ENCODE measurements at regions not wholly inside any gene's neighbourhood (a gene's known extent, or its start where the extent isn't known, plus 50 kb on each side); places are given as distances from the start of the nearest gene placed in this dataset.

DNA sequence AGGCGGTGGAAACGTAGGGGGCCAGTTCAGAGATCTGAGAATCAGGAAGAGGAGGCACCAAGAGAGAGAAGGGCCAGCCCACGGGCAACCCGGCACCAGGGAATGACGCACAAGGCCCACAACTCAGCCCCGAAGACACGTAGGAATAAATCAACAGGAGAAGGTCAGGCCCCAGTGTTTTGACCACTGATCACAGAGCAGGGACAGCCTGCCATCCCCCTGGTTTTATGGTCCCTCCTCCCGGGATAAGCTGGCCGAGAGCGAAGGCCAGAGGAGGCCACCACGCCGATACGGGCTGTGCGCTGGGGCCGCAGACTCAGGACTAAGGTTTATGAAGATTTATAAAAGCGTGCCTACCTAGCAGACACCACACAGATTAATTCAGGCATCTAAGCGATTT lies 341.4 kb downstream of the ZNF516 start:
- H3K4me1 ChIP-seq, result no peaks in the 10 kb centered on the region
- H3K36me3 ChIP-seq (ENCODE audit: low read depth, missing control alignments), result no peaks in the 10 kb centered on the region
- no peak for DNase-seq
- H3K4me3 ChIP-seq, result no peak overlapping the region
- H3K27ac ChIP-seq, result no peak overlapping the region
- no peak for TF ChIP-seq POLR2A (IDR thresholded peaks at IDR 0.05)
- TF ChIP-seq, protein P1, sequence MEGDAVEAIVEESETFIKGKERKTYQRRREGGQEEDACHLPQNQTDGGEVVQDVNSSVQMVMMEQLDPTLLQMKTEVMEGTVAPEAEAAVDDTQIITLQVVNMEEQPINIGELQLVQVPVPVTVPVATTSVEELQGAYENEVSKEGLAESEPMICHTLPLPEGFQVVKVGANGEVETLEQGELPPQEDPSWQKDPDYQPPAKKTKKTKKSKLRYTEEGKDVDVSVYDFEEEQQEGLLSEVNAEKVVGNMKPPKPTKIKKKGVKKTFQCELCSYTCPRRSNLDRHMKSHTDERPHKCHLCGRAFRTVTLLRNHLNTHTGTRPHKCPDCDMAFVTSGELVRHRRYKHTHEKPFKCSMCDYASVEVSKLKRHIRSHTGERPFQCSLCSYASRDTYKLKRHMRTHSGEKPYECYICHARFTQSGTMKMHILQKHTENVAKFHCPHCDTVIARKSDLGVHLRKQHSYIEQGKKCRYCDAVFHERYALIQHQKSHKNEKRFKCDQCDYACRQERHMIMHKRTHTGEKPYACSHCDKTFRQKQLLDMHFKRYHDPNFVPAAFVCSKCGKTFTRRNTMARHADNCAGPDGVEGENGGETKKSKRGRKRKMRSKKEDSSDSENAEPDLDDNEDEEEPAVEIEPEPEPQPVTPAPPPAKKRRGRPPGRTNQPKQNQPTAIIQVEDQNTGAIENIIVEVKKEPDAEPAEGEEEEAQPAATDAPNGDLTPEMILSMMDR (IDR thresholded peaks at IDR 0.05), result no peak
- no peaks in the 10 kb centered on the region for H3K9me3 ChIP-seq
- WGBS, 2 donors, result 66 to 79% methylated on average over 17 of the region's 17 CpGs
- intact Hi-C loops (cut with DNase I; ENCODE audit: low total_unique reads), result no loop called here
- no peaks in the 10 kb centered on the region for H3K27me3 ChIP-seq

DNA sequence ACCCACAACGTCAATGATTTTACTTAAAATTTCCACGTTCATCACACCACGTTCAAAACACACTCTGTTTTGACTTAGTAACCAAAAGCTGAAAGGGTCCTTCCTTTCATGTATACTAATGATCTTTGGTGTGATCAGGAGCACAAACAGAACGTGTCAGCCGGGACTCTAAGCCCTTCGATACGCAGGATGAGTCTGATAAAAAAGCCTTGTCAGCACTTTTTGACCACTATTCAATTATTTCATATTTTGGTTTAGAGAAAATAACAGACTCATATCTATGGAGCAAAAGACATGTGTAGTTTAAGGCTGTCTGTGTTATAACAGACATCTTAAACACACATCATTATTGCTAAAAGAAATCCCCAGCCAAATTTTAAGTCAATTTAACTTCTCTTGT lies 345.3 kb downstream of the ZNF516 start:
- no peaks in the 10 kb centered on the region for H3K27me3 ChIP-seq
- no peaks in the 10 kb centered on the region for H3K9me3 ChIP-seq
- no peak for DNase-seq
- intact Hi-C loops (cut with DNase I; ENCODE audit: low total_unique reads), result no loop called here
- 94 to 97% methylated on average over 7 of the region's 7 CpGs for WGBS, 2 donors
- no peaks in the 10 kb centered on the region for H3K4me1 ChIP-seq
- H3K4me3 ChIP-seq, result no peak overlapping the region
- H3K27ac ChIP-seq, result no peak overlapping the region
- no peaks in the 10 kb centered on the region for H3K36me3 ChIP-seq (ENCODE audit: low read depth, missing control alignments)
- TF ChIP-seq POLR2A (IDR thresholded peaks at IDR 0.05), result no peak

DNA sequence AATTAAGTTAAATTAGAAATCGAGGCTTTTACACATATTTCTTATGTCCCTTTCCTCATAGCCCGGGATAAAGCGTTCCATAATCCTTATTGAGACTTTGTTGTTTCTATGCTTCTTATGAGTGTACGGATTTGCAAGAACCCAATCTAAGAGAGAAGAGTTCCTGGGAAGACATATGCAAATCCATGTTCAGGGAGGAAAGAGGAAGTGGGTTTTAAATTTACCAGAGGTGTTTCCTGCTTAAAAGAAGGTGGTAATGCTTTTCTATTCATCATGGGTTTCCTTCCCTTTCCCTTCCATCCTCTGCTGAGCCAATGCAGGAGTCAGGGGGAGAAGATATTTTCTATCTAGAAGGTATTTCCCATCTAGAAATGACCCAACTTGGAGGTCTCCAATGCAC lies 345.8 kb downstream of the ZNF516 start:
- no peak for DNase-seq
- H3K27ac ChIP-seq, result no peak overlapping the region
- H3K27me3 ChIP-seq, result no peaks in the 10 kb centered on the region
- H3K4me1 ChIP-seq, result no peaks in the 10 kb centered on the region
- intact Hi-C loops (cut with DNase I; ENCODE audit: low total_unique reads), result no loop called here
- no peak overlapping the region for H3K4me3 ChIP-seq
- no peaks in the 10 kb centered on the region for H3K36me3 ChIP-seq (ENCODE audit: low read depth, missing control alignments)
- no peak for TF ChIP-seq POLR2A (IDR thresholded peaks at IDR 0.05)
- TF ChIP-seq, protein P1 (IDR thresholded peaks at IDR 0.05), result no peak
- H3K9me3 ChIP-seq, result no peaks in the 10 kb centered on the region
- WGBS, 2 donors, result 93 to 95% methylated on average over 4 of the region's 4 CpGs

DNA sequence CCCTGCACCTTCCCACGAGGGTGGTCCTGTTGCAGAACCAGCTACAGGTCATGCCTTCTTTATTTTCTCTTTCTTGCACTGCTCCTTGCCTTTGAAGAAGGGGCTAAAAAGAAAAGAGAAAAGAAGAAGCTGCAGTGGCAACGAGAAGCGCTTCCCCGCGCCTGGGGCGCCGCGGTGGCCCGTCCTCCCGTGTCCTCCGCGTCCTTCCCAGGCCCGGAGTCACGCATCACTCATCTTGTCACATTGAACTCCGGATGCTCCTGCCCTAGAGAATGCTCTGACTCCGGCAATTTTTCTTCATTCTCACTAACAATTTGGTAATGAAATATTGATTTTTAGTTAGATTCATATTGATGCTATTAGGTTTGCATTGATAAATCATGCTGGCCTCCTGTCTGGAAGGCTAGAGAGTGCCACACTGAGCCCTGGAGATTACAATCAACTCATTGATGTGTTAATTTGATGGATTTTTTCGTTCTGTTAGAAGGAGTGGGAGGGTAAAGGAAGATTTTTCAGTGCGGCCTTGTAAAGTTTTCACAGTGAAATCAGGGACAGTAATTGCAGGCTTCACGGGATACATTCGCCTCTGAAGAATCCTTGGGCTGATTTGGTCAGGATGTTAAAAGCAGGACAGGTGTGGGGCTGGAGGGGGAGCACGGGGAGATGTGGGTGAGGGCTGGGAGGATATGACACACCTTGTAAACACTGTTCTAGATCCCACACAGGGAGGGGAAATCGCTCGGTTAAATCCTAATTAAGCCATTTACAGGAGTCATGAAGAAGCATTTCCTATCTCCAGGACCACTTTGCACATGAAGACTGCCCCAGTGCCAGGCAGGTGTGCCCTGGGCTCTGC lies 349.3 kb downstream of the ZNF516 start:
- Histone ChIP-seq H3K27me3 (no peaks in the 10 kb centered on the region), H3K36me3 (ENCODE audit: low read depth, missing control alignments) (no peaks in the 10 kb centered on the region), H3K4me3 (no peak overlapping the region), H3K4me1 (no peaks in the 10 kb centered on the region), H3K27ac (no peak overlapping the region), H3K9me3 (no peaks in the 10 kb centered on the region)
- intact Hi-C loops (cut with DNase I; ENCODE audit: low total_unique reads), result no loop called here
- TF ChIP-seq, protein P1 (IDR thresholded peaks at IDR 0.05), result no peak
- no peak for TF ChIP-seq POLR2A (IDR thresholded peaks at IDR 0.05)
- 59 to 60% methylated on average over 23 of the region's 23 CpGs for WGBS, 2 donors
- DNase-seq, result no peak

DNA sequence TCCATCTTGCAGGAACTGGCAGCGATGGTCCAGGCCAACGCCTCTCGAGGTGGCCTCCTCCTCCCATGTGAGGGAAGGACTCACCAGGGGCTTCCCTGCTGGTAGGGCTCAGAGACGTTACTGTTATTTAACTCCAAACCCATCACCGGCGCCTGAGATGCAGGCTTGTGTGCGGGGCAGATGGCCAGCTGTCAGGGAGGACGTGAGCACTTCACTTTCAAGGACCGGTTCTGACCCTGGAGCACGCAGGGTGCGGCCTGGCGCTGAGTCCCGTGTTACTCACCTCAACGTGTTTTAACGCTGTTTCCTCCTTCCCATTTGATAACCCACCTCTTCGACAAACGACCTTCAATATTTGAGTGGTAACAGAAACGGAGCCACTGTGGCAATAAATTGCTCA lies 350.2 kb downstream of the ZNF516 start:
- no peaks in the 10 kb centered on the region for H3K4me1 ChIP-seq
- TF ChIP-seq, protein P1 (IDR thresholded peaks at IDR 0.05), result no peak
- TF ChIP-seq POLR2A (IDR thresholded peaks at IDR 0.05), result no peak
- no peaks in the 10 kb centered on the region for H3K9me3 ChIP-seq
- H3K27me3 ChIP-seq, result no peaks in the 10 kb centered on the region
- WGBS, 2 donors, result 30 to 60% methylated on average over 17 to 18 of the region's 18 CpGs
- intact Hi-C loops (cut with DNase I; ENCODE audit: low total_unique reads), result no loop called here
- H3K4me3 ChIP-seq, result no peak overlapping the region
- H3K27ac ChIP-seq, result no peak overlapping the region
- no peak for DNase-seq
- H3K36me3 ChIP-seq (ENCODE audit: low read depth, missing control alignments), result no peaks in the 10 kb centered on the region
